RWPE2 (cell line): ENCODE measurements at regions not wholly inside any gene's neighbourhood (a gene's known extent, or its start where the extent isn't known, plus 50 kb on each side); places are given as distances from the start of the nearest gene placed in this dataset.

Source experiments
- ATAC-seq: fragments of 200-7000 bp; cut with Tn5 transposase; 3 replicates; pipeline ENCODE4 v1.9.1; 2021; ENCODE audit warnings: low read depth
- DNase-seq: peaks from one replicate; pipeline ENCODE4 v3.0.0-alpha.2; 2020; ENCODE audit warnings: low spot score
- H3K27ac ChIP-seq: fragments of 450-650 bp; 2 replicates; pipeline ENCODE4 v1.5.1; 2017; ENCODE audit warnings: mild to moderate bottlenecking; ENCODE audit not compliant: poor library complexity, severe bottlenecking
- H3K27me3 ChIP-seq: fragments of 250-450 bp; sonication (Bioruptor Pico); 2 replicates; pipeline ENCODE4 v1.5.1; 2021; ENCODE audit warnings: mild to moderate bottlenecking, moderate library complexity; ENCODE audit not compliant: insufficient read depth, poor library complexity, severe bottlenecking
- H3K36me3 ChIP-seq: fragments of 250-450 bp; sonication (Bioruptor Pico); 2 replicates; pipeline ENCODE4 v1.5.1; 2020; ENCODE audit warnings: low read depth, mild to moderate bottlenecking, moderate library complexity
- H3K4me1 ChIP-seq: fragments of 250-450 bp; sonication (Bioruptor Pico); 2 replicates; pipeline ENCODE4 v1.5.1; 2021; ENCODE audit warnings: mild to moderate bottlenecking, moderate library complexity; ENCODE audit not compliant: insufficient read depth, poor library complexity, severe bottlenecking
- H3K4me3 ChIP-seq: fragments of 250-450 bp; sonication (Bioruptor Pico); 2 replicates; pipeline ENCODE4 v1.5.1; 2021; ENCODE audit warnings: mild to moderate bottlenecking, moderate library complexity; ENCODE audit not compliant: severe bottlenecking
- H3K9me3 ChIP-seq: fragments of 250-450 bp; sonication (Bioruptor Pico); 2 replicates; pipeline ENCODE4 v1.5.1; 2021; ENCODE audit warnings: mild to moderate bottlenecking, moderate library complexity; ENCODE audit not compliant: severe bottlenecking
- CTCF ChIP-seq: fragments of 450-650 bp; IDR thresholded peaks from one replicate; pipeline ENCODE4 v1.5.1; 2017; ENCODE audit warnings: mild to moderate bottlenecking, moderate library complexity; ENCODE audit not compliant: poor library complexity, severe bottlenecking

- Histone ChIP-seq H3K4me3 (no peak overlapping the region), H3K27me3 (no peaks in the 10 kb centered on the region), H3K4me1 (no peaks in the 10 kb centered on the region), H3K9me3 (no peaks in the 10 kb centered on the region), H3K36me3 (no peaks in the 10 kb centered on the region), H3K27ac (no peak overlapping the region)
- peak; percentile 55; the same call in 1 of the 3 replicates for ATAC-seq
- DNase-seq: no peak
- TF ChIP-seq CTCF: peak; percentile 49
These were observed 369.7 kb downstream of the RAD51AP2 start for GRCh38 chr2:17148407-17149145.

- no peak overlapping the region for H3K4me3 ChIP-seq
- no peaks in the 10 kb centered on the region for H3K9me3 ChIP-seq
- TF ChIP-seq CTCF: no peak
- no peak overlapping the region for H3K27ac ChIP-seq
- no peak for ATAC-seq
- H3K27me3 ChIP-seq: no peaks in the 10 kb centered on the region
- no peaks in the 10 kb centered on the region for H3K36me3 ChIP-seq
- DNase-seq: no peak
- no peaks in the 10 kb centered on the region for H3K4me1 ChIP-seq
These were observed 371.9 kb downstream of the RAD51AP2 start for GRCh38 chr2:17146358-17146757.

- Histone ChIP-seq H3K36me3 (no peaks in the 10 kb centered on the region), H3K27ac (no peak overlapping the region), H3K27me3 (no peaks in the 10 kb centered on the region), H3K4me1 (no peaks in the 10 kb centered on the region), H3K4me3 (no peak overlapping the region), H3K9me3 (no peaks in the 10 kb centered on the region)
- TF ChIP-seq CTCF: no peak
- ATAC-seq (no peak), DNase-seq (no peak)
These were observed 381.4 kb downstream of the RAD51AP2 start for GRCh38 chr2:17136877-17137276.

GRCh38 chr2:17136231-17136630 is 382.0 kb downstream of the RAD51AP2 start:
- H3K27me3 ChIP-seq: no peaks in the 10 kb centered on the region
- DNase-seq (no peak), ATAC-seq (no peak)
- H3K4me1 ChIP-seq: no peaks in the 10 kb centered on the region
- H3K36me3 ChIP-seq: no peaks in the 10 kb centered on the region
- no peaks in the 10 kb centered on the region for H3K9me3 ChIP-seq
- H3K27ac ChIP-seq: no peak overlapping the region
- H3K4me3 ChIP-seq: no peak overlapping the region
- no peak for TF ChIP-seq CTCF

- Histone ChIP-seq H3K27me3 (no peaks in the 10 kb centered on the region), H3K4me3 (no peak overlapping the region), H3K36me3 (no peaks in the 10 kb centered on the region), H3K9me3 (no peaks in the 10 kb centered on the region), H3K4me1 (no peaks in the 10 kb centered on the region), H3K27ac (no peak overlapping the region)
- no peak for TF ChIP-seq CTCF
- no peak for DNase-seq
- ATAC-seq: no peak
These were observed 382.6 kb downstream of the RAD51AP2 start for GRCh38 chr2:17135619-17136018.
